GOT3 (cell line): ENCODE measurements at regions not wholly inside any gene's neighbourhood (a gene's known extent, or its start where the extent isn't known, plus 50 kb on each side); places are given as distances from the start of the nearest gene placed in this dataset.

Experiments used
- DNase-seq: peaks from one replicate; lab custom pipeline; 2025; ENCODE audit warnings: mixed read lengths; lab: John Stamatoyannopoulos, UW

DNA sequence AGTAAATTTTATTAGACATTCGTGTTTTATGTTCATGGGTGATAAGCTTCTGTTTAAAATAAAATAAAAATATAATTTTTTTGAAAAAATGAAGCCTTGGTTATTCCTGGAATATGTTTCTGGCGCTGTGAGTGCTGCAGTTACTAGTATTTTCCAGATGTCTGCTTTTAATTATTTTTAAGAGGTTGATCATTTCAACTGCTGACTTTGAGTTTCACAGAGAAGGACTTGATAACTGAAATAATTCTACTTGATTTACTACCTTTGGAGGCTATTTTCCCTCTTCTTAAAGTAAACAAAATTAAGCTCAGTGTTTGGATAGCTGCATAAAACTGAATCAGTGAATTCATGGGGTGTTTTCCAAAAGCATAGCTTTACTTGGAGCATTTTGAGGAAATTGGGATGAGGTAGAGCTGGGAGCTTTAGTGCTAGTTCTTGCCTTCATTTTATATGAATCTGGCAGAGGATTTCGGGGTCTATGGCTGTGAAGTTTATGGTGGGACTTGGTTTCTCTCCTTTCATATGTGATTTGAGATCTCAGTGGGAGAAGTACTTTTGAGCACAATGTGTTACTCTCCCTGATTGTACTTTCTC lies 666.5 kb downstream of the DCDC2C start:
- no peak for DNase-seq

DNA sequence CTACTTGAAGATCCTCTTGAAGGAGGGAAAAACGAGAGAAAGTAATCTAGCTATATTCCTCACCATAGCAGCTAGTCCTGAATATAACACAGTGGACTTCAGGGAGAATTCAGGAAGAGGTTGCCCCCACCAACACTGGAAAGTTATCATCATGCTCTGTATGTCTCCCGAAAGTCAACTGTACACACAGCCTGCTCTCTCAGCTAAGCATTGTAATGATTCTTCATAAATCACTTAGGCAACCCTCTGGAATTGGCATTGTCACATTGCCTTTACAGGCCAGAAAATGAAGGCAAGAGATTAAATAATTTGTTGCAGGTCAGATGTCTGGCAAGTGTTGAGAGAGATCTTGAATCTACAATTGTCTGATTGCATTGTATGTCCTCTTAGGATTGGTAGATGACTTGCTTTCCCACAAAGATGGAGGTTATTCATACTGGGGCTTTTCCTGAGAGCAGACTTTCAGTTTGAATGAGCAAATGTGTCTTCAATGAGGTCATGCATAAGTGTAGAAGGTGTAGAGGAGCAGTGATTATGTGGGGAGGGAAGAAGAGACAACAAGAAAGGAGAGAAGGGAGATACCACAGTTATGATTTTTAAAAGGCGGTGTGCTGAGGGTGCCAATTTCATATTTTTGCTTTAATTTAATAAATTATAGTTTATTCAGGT lies 667.2 kb downstream of the DCDC2C start:
- DNase-seq = no peak

DNA sequence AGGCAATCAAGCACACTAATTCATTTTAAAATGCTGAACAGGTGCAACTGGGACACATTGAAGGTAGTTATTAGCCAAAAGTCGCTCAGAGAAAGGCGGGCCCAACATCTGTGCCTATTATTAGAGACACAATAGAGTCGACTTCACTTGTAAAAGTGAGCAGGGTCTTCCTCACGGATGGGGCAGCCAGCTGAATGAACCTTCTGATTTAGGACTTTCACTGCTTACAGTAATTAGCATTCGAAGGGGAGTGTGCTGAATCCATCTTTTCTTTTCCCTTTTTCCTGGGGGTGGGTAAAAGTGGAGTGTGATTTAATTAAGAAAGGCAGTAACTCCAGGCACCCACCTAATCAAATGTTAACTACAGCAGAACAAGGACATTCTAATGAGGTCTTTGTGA lies 677.7 kb downstream of the DCDC2C start:
- no peak for DNase-seq

DNA sequence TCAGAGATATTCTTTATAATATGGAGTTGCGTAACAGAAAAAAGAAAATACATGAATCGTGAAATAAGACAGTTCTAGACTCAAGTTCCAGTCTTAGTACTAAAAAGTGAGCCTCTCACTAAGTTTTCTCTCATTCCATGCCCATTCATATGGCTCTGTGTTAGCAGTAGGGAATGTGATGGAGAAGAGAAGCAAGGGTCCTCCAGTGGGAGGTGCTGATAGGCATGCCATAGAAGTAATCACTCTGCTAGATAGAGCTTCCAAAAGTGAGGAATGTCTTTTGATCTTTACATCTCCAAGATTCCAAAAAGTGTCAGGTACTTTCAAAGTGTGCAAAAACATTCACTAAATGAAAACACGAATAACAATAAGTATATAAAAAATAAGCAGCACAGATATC lies 678.4 kb downstream of the DCDC2C start:
- DNase-seq = no peak

DNA sequence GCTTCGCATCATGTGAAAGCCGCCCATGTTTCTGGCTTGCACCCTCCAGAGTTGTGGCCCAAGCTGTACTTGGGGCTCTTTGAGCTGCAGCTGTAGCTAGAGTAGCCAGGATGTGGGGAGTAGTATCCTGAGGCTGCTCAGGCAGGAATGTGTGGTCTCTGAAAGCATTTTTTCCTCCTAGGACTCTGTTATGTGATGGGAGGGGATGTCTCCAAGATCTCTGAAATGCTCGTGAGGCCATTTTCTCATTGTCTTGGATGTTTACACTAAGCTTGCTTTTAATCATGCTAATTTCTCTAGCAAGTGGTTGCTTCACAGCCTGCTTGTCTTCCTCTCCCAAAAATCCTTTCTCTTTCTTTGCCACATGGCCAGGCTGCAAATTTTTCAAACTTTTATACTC lies 687.6 kb downstream of the DCDC2C start:
- DNase-seq = no peak

DNA sequence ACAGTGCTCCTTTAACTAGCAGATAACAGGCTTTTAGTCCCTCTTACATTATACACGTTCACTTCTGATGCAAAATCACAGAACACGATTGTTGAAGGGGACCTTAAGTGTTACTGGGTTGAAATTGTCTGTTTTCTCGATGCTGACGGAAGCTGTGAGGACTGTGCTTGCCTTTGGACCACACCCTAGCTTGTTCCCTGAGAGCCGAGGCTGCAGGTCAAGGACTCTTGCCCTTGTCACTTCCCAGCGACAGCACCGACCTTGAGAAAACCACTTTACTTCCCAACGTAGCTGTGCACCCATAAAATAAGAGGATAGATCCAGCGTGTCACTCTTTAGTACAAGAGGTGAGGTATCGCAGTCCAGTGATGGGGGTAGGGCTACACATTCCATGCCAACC lies 701.0 kb downstream of the DCDC2C start:
- no peak for DNase-seq

DNA sequence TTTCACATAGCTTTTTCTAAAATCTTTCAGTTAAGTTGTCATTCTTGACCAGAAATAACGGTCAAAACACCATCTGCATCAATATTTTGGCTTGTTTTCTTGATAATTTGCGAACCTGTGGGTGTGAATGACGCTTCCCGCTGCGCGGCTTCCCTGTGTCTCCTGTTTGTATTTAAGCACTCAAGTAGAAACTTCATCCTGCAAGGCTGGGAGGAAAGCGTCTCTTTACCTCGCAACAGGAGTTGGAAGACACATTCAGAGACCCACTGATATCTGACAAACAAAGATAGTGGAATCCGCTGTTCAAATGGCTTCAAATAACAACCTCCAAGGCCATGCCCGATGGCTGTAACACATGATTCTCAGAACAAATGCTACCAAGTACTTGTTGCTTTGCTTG lies 704.9 kb downstream of the DCDC2C start:
- DNase-seq = no peak

DNA sequence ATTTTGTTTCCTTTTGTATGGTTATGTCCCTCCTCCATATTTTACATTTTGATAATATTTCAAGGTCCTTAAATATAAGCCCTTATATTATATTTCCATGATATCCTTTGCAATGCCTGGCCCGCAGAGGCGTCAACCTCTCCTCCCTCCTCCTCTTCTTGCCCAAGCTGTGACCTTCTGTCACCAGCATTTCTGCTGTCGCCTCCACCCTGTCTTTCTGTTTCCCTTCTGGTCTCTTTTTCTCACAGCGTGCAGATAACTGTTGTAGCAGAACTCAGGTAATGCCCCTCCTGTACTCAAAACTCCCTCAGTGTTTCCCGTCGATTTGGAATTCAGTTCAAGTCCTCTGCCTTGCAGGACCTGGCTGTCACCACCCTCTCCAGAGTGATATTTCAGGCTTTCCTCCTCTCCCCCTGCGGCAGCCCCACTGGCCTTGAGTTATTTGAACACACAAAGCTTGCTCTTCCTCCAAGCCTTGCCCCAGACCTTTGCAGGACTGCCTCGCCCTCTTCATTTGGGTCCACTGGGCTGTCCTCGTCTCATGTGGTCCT lies 709.3 kb downstream of the DCDC2C start:
- no peak for DNase-seq

DNA sequence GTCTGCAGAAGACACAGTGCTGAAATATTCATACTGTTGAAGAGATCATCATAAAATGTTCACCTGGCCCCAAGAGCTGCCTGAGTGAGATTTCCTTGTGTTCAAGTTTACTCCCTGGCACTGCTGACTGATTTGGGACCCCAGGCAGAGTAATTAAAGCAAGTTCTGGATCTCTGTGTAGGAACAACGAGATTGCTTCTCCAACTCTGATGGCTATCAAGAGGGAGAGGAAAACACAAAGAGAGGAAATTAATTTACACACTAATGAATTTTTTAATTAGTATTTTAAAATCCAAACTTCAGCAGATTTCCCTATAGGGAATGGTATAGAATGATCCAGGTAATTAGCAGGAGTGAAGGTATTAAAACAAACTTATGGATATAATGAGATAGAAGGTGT lies 711.8 kb downstream of the DCDC2C start:
- DNase-seq = no peak

DNA sequence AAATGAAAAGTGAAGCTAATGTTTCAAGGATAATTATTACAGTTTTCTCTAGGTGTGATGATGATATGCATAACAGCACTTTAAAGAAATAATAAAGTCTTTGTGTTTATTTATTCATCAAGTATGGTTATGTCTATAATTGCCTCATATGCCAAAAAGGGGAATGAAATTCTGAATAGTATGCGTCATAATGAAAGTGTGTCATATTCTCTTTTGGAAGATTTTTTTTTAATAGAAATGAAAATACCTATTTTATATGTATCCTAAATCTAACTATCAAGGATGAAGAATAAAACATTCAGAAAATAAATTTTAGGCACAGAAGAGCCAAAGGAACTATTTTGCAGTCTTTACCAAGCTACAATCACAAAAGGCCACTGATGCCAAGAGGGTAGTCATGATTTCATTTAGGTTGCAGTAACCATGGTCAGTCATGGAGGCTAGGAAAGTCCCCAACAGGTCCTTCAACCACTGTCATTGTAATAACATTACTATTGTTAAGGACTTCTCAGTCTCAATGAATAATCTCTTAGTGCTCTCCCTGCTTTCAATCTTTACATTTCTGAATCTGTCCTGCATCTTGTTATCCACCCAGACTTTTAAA lies 712.5 kb downstream of the DCDC2C start:
- DNase-seq = no peak

DNA sequence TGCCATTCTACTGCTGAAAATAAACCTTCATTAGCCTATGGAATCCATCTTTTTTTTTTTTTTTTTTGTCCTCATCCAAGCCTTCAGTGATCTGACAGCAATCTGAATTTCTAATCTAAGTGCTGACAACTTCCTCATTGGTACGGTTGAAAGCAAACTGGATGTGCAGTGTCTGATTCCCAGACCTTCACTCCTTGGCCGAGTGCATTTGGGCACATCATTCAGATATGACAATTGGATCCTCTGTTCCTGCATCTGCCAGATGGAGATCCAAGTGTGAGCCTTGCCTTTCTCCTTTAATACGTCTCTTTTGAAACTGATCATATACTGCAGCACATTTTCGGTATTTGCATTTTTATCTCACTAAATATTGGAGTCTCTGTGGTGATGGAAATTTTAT lies 713.1 kb downstream of the DCDC2C start:
- DNase-seq = no peak

DNA sequence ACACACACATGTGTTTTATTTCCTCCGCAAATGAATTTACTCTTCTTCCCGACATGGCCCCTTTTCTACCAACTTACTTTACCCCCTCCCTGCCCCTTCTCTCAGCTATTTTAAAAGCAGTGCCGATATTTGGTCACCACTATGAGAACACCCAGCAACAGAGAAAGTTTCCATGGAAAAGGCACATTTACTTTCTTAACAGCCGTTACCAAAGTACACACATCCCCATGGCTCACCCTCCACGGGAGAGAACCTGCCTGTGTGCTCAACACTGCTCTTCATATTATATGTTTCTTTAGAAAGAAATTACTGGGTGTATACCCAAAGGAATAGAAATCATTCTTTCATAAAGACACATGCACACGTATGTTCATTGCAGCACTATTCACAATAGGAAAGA lies 714.4 kb downstream of the DCDC2C start:
- DNase-seq = no peak

DNA sequence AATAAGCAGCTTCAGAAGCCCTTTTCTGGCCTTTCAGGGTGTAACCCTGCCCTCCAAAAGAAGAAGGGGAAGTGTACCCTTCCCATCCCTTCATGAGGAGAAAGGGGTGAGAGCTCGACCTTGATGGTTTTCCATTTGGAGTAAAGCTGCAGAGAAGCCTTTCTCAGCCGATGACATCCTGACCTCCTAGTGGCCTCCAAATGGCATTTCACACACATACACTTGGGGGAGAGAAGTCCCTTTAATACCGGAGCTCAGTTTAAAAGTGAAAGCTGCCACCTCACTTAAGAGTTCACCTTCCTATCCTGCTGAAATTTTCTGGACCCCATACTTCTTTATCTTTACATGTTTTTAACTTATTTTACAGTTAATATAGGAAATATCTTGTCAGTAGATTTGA lies 716.7 kb downstream of the DCDC2C start:
- no peak for DNase-seq

DNA sequence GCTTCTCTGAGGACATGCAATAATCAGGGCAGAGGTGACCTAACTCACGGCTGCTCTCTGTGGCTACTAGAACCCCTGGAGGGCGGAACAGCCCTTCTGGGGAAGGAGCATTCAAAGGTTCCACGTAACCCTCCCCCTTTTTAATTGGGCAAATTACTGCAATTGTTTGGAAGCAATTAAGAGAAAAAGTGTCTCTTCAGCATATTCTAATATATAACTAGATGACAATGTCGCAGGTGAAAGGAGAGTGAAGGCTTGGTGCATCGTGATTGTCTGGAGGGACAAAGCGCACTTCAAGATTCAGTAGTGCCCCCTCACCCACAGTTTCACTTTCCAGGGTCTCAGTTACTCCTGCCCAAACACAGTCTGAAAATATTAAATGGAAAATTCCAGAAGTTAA lies 720.8 kb downstream of the DCDC2C start:
- no peak for DNase-seq

DNA sequence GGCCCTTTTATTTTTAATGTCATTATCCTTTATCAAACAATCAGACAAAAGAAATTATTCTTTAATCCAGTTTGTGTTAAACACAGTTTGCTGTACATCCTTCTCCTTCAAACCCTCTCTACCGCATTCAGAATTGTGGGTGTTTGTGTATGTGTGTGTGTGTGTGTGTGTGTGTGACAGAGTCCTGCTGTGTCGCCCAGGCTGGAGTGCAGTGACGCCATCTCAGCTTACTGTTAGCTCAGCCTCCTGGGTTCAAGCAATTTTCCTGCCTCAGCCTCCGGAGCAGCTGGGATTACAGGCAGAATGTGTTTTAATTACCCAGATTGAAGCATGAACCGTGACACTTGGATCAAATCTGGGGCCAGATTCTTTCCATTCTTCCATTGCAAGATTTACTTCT lies 723.7 kb downstream of the DCDC2C start:
- no peak for DNase-seq

DNA sequence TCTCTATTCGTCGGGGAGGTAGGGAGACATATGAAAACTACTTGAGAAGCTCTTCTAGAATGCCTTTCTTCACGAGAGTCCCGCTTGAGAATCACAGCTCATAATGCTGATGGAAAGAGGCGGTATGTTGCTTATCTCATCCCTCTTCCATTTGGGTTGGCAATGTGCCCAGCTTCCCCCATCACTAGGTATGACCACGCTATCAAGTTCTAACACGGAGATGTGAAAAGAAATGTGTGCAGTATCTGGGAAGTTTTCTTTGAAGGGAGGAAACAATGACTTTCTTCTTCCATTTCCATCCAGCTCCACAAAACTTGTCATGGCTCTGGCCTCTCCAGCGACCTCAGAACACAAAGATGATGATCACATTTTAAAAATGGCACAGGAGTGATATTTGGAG lies 742.4 kb downstream of the DCDC2C start:
- DNase-seq = no peak

DNA sequence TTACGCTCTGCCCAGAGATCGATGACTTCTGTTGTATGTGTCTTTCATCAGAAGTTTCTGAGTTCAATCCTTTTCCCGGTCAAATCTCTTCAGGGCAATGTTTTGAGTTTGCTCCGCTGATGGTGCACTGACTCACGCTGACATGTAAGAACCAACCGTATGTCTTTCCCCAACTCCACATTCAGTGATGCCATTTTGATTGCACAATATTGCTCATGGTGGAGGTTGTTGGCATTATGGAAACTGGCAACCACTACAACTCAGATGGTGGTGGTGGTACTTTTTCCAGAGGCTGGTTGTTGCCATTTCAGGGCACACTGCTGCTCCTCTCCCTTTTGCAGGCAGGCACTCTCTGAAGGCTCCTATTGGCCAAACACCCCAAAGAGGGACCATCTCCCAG lies 751.5 kb downstream of the DCDC2C start:
- no peak for DNase-seq

DNA sequence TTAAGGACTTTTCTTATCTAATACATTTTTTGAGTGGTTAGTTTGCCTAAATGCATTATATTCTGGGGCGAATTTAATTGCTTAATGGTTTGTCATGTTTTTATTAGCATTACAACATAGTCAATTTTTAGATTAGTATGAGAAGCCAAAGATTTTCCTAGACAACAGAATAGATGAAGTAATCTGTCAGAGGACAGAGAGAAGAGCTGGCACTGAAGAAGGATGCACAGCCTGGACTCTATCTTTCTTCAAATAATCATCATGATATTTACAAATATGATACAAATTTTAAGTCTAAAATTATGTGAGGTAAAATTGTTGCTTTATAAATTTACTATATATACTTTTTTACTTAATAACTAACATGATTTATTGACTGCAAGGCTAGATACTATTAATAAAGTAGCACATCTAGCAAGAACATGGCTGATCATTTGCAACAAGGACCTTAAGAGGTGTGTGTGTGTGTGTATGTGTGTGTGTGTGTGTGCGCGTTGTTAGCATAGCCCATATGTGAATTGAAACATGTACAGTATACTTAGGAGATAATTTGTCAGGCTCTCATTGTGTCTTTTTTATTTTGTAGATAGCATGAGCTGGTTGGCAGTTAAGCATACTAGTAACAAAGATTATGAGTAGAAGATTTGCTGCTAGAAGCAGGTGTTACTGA lies 752.2 kb downstream of the DCDC2C start:
- DNase-seq = no peak

DNA sequence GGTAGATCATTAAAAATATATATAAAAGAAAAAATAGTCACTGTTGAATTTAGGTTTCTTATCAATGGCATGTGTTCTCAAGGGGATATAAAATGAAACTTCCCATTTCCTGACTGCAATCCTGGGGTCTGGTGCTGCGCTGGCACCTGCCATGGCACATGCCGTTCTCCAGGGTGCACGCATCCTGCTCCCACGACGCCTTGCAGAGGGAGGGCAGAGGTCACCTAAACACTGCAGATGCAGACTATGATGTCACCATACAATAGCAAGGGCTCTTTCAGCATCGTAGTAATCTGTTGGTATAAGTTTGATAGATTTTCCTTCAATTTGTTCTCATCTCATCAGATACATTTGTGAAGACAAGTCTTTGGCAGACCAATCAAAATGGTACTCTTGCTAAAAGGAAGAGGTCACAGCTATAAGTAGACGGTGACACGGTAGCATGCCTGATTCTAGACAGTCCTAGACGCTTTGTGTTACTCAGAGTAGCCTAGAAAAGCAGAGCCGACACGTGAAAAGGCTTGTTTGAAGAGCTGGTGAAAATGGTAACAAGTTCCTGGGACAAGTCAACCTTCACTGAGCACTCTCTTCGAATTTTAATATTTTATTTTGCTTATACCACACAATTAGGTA lies 761.4 kb downstream of the DCDC2C start:
- no peak for DNase-seq

DNA sequence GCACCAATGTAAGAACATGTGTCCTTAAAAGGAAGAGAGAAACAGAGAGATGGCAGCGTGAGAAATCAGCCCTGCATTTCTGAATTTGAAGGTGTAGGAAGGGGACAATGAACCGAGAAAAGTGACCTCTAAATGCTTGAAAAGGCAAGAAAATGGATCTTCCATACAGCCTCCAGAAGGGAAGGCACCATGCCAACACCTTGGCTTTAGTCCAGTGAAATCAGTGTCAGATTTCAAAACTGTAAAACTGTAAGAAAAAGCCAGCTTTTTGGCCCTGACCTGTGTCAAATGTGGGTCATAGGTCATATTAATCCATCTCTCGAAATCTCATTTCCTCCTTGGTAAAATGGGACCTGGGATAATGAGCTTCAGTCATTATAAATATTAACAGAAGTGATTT lies 762.3 kb downstream of the DCDC2C start:
- no peak for DNase-seq

DNA sequence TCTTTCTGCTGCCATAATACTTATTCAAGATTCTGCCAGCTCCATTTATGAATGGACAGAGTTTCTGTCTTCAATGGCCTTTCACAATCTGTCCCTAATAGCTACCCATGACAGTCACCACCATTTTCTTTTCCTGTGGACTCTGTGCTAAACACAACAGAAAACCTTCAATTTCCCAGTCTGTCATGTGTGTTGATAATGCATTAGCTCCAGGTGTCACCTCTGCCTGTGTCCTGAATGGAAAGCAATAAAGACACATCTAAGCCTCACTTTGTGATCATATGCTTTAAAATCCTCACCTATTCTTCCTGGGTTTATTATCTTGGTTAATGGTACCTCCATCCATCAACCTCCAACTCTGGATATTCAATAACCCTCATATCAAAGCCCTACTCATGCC lies 772.2 kb downstream of the DCDC2C start:
- no peak for DNase-seq

DNA sequence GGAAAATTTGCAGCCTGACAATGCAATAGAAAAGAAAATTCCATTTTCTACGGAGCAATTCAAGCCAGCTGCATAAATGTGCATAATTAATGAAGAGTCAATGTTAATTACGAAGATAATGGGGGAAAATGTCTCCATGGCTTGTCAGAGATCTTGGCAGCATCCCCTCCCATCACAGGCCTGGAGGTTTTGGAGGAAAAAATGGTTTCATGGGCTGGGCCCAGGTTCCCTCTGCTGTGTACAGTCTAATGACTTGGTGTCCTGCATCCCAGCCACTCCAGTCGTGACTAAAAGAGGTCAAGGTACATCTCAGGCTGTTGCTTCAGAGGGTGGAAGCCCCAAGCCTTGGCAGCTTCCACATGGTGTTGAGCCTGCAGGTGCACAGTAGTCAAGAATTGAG lies 779.7 kb downstream of the DCDC2C start:
- no peak for DNase-seq

DNA sequence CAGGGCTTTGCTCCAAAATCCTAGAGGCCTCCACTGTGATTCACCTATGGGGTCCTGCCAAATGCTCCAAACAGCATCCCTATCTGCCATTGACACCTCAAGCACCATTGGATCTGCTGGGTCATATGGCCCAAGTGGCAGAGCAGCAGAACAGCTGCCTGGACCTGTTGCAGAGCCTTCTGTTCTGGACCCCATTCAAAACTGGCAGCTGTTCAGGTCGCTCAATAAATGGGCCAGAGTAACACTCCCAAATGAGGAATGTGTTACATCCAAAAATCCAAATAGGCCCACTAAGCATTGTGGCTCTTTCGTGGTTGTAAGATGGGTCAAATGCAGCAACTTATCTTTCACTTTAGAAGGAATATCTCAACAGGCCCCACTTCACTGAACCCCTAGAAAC lies 783.6 kb downstream of the DCDC2C start:
- DNase-seq = no peak
